Kidney (tissue), 13 donors: ENCODE measurements at regions not wholly inside any gene's neighbourhood (a gene's known extent, or its start where the extent isn't known, plus 50 kb on each side); places are given as distances from the start of the nearest gene placed in this dataset.

ENCODE experiments used
- DNase-seq, 5 donors: peaks; one replicate each; pipeline ENCODE4 v3.0.0-alpha.2; 2013 to 2020
- FAIRE-seq: peaks from 2 replicates; lab custom pipeline; 2012; peaks lifted over from hg19 to GRCh38; lab: Jason Lieb, UNC
- H3K27ac ChIP-seq, 2 donors: one replicate each; pipeline ENCODE4 v1.7.0; 2013; ENCODE audit warnings: low read depth in 2 of 2, low read length in 2 of 2, inconsistent platforms in 1 of 2
- H3K27me3 ChIP-seq: one replicate; pipeline ENCODE4 v1.7.1; 2013; ENCODE audit warnings: low read length, inconsistent platforms; ENCODE audit not compliant: control insufficient read depth, insufficient read depth
- H3K36me3 ChIP-seq, 3 donors: one replicate each; pipeline versions ENCODE4 v1.7.0 to v1.7.1; 2013; ENCODE audit warnings: low read length in 3 of 3, control low read depth in 1 of 3, inconsistent platforms in 1 of 3; ENCODE audit not compliant: insufficient read depth in 3 of 3, control insufficient read depth in 2 of 3
- H3K4me1 ChIP-seq, 3 donors: one replicate each; pipeline versions ENCODE4 v1.7.0 to v1.7.1; 2013; ENCODE audit warnings: low read length in 3 of 3, inconsistent platforms in 1 of 3, low read depth in 1 of 3; ENCODE audit not compliant: control insufficient read depth in 2 of 3, insufficient read depth in 2 of 3
- H3K4me3 ChIP-seq, 3 donors: one replicate each; pipeline versions ENCODE4 v1.7.0 to v1.8.1; 2013; ENCODE audit warnings: low read length in 3 of 3, control low read depth in 1 of 3, inconsistent platforms in 1 of 3
- H3K9ac ChIP-seq, 3 donors: one replicate each; pipeline versions ENCODE4 v1.7.0 to v1.7.1; 2013; ENCODE audit warnings: low read length in 3 of 3, control low read depth in 1 of 3, inconsistent platforms in 1 of 3
- H3K9me3 ChIP-seq, 3 donors: one replicate each; pipeline versions ENCODE4 v1.7.0 to v1.7.1; 2013; ENCODE audit warnings: low read length in 3 of 3, control low read depth in 1 of 3, inconsistent platforms in 1 of 3; ENCODE audit not compliant: control insufficient read depth in 2 of 3, insufficient read depth in 1 of 3
- CTCF ChIP-seq: IDR thresholded peaks from 3 replicates; pipeline ENCODE4 v1.5.1; 2012; ENCODE audit warnings: mild to moderate bottlenecking, moderate library complexity, borderline replicate concordance; ENCODE audit not compliant: insufficient read depth; ENCODE audit errors: extremely low read depth
- intact Hi-C: fragments of 100-400 bp; cut with DNase I; formaldehyde crosslinking; loops from one replicate; pipeline ENCODE4 v1.11.1; 2022
- donor health status: control.
- donor health status: control.
- donor health status: control.
- donor health status: control.
- donor health status: control.
- donor health status: DM: yes; HTN: yes; CAD: no.
- donor health status: Normal renal cell carcinoma (clear cell type).

GRCh38 chr22:48547971-48548370 is 1279.7 kb downstream of the BRD1 start:
- Histone ChIP-seq H3K9me3 (no peaks in the 10 kb centered on the region), H3K4me3 (no peak overlapping the region), H3K27me3 (no peaks in the 10 kb centered on the region), H3K4me1 (no peaks in the 10 kb centered on the region), H3K9ac (no peak overlapping the region), H3K27ac (no peak overlapping the region), H3K36me3 (no peaks in the 10 kb centered on the region)
- DNase-seq, result no peak
- intact Hi-C loops, result no loop called here
- TF ChIP-seq CTCF, result no peak
- FAIRE-seq, result no peak

GRCh38 chr22:48546653-48547424 is 1280.8 kb downstream of the BRD1 start:
- TF ChIP-seq CTCF, result no peak
- Histone ChIP-seq H3K27me3 (no peaks in the 10 kb centered on the region), H3K27ac (no peak overlapping the region), H3K4me3 (no peak overlapping the region), H3K4me1 (no peaks in the 10 kb centered on the region), H3K9me3 (no peaks in the 10 kb centered on the region), H3K9ac (no peak overlapping the region), H3K36me3 (no peaks in the 10 kb centered on the region)
- DNase-seq, result peak in 1 of 5 donors; percentile 41
- FAIRE-seq, result no peak
- intact Hi-C loops, result no loop called here

DNA sequence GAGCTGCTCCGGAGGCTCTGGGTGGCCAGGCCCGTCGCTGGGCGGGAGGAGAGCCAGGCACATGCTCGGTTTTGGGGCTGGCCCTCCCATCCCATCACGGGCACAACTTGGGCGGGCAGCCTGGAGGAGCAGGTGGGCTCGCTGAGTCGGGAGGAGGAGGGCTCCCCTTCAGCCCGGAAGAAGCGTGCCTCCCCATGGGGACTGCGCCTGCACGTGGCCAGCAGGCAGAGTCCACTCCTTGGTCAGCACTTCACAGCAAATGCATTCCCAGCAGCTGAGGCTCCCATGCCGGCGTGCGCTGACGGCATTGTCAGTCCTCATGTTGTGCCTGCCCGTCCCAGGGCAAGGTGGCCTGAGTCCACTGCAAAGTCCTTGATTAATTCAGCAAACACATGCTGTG is 1281.7 kb downstream of the BRD1 start:
- DNase-seq (no peak), FAIRE-seq (no peak)
- H3K4me3 ChIP-seq, result no peak overlapping the region
- no peak for TF ChIP-seq CTCF
- H3K27ac ChIP-seq, result no peak overlapping the region
- H3K9ac ChIP-seq, result no peak overlapping the region
- no peaks in the 10 kb centered on the region for H3K9me3 ChIP-seq
- intact Hi-C loops, result no loop called here
- H3K4me1 ChIP-seq, result no peaks in the 10 kb centered on the region
- H3K27me3 ChIP-seq, result no peaks in the 10 kb centered on the region
- no peaks in the 10 kb centered on the region for H3K36me3 ChIP-seq
